ENCODE measurements at regions not wholly inside any gene's neighbourhood (a gene's known extent, or its start where the extent isn't known, plus 50 kb on each side); places are given as distances from the start of the nearest gene placed in this dataset.

DNA sequence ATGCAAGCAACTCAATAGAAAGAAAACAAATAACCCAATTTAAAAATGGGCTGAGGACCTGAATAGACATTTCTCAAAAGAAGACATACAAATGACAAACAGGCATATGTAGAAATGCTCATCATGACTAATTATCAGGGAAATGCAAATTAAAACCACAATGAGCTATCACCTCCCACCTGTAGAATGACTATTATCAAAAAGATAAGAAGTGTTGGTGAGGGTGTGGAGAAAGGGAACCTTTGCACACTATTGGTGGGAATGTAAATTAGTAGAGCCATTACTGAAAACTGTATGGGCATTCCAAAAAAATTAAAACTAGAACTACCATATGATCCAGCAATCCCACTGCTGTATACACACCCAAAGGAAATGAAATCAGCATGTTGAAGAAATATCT lies 212.2 kb downstream of the SUCLA2 start:
- TF ChIP-seq, protein P1, sequence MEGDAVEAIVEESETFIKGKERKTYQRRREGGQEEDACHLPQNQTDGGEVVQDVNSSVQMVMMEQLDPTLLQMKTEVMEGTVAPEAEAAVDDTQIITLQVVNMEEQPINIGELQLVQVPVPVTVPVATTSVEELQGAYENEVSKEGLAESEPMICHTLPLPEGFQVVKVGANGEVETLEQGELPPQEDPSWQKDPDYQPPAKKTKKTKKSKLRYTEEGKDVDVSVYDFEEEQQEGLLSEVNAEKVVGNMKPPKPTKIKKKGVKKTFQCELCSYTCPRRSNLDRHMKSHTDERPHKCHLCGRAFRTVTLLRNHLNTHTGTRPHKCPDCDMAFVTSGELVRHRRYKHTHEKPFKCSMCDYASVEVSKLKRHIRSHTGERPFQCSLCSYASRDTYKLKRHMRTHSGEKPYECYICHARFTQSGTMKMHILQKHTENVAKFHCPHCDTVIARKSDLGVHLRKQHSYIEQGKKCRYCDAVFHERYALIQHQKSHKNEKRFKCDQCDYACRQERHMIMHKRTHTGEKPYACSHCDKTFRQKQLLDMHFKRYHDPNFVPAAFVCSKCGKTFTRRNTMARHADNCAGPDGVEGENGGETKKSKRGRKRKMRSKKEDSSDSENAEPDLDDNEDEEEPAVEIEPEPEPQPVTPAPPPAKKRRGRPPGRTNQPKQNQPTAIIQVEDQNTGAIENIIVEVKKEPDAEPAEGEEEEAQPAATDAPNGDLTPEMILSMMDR (IDR thresholded peaks at IDR 0.05; ENCODE audit: insufficient read depth, low read depth, low read length, missing control alignments): no peak
- no peak overlapping the region for H3K4me3 ChIP-seq (ENCODE audit: low read length)
- no peak for DNase-seq (ENCODE audit: low read depth)

DNA sequence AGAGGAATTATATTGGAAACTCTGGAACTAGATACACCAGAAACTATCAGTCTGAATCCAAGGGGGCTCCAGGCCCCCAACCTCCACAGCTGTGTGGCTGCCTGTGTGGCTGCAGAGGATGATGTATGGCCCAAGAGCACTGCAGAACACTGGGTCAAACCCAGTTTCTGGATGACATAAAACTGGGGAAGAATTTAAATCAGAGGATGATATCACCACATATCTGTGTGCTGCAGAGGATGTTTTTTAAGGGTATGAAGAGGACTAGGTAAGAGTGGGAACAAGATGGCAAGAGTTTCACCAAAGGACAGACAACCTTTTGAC lies 226.4 kb downstream of the SUCLA2 start:
- TF ChIP-seq, protein P1 (IDR thresholded peaks at IDR 0.05; ENCODE audit: insufficient read depth, low read depth, low read length, missing control alignments): no peak
- no peak overlapping the region for H3K4me3 ChIP-seq (ENCODE audit: low read length)
- DNase-seq (ENCODE audit: low read depth): no peak

DNA sequence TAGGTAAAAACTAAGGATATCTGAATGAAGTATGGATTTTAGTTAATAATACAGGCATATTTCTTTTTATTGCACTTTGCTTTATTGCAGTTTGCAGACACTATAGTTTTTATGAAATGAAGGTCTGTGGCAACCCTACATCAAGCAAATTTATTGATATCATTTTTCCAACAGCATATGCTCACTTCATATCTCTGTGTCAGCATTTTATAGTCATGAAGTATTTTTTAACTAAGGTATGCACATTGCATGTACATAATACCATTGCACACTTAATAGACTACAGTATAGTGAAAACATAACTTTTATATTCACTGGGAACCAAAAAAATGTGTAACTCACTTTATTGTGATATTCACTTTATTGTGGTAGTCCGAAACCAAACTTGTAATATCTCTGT lies 236.3 kb downstream of the SUCLA2 start:
- no peak overlapping the region for H3K4me3 ChIP-seq (ENCODE audit: low read length)
- TF ChIP-seq, protein P1 (IDR thresholded peaks at IDR 0.05; ENCODE audit: insufficient read depth, low read depth, low read length, missing control alignments): no peak
- no peak for DNase-seq (ENCODE audit: low read depth)

DNA sequence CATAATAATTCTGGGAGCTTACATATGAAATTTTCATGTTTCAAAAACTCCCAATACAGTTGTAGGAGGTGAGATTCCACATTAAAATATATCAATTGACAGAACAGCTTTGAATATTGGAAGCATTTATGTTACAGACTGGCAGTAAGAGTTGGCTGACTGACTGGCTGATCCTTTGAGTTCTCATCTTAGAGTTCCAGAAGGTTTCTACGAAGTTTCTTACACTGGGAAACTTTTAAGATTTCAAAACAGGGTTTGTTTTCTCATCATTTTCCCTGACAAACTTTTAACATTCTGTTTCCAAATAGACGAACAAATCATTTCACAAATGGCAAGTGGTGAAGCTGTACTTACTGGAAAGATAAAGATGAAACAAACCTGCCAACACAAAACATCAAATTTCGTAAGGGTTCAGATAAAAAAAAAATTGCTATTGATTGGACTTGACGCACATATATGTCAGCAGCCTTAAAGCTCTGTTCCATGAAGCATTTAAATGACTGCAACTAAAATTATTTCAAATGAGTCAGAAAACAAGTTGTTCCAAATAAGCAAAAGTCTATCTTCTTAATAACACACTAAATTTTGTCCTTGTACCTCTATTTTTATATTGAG lies 243.5 kb downstream of the SUCLA2 start:
- TF ChIP-seq, protein P1 (IDR thresholded peaks at IDR 0.05; ENCODE audit: insufficient read depth, low read depth, low read length, missing control alignments): no peak
- no peak overlapping the region for H3K4me3 ChIP-seq (ENCODE audit: low read length)
- no peak for DNase-seq (ENCODE audit: low read depth)

DNA sequence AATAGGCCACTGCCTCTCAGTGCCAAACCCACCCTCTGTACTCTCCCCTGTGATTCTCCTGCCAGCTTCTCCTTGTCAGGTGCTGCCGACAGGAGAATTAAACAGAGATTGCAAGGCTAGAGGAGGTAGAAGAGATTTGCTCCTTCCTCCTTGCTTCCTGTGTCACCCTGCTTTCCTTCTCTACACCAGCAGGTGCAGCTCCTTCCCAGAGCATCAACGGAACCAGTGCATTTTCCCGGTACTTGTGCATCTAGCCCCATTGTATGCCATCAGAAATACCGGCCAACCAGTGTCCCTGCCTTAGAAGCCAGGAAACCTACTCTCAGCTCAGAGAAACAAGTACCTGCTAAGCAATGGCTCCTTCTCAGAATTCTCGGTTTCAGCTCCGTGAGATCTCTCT lies 253.2 kb downstream of the SUCLA2 start:
- no peak overlapping the region for H3K4me3 ChIP-seq (ENCODE audit: low read length)
- TF ChIP-seq, protein P1 (IDR thresholded peaks at IDR 0.05; ENCODE audit: insufficient read depth, low read depth, low read length, missing control alignments): no peak
- DNase-seq (ENCODE audit: low read depth): no peak

GRCh38 chr13:47726394-47726793 lies 274.7 kb downstream of the SUCLA2 start:
- DNase-seq (ENCODE audit: low read depth): no peak
- no peak overlapping the region for H3K4me3 ChIP-seq (ENCODE audit: low read length)
- TF ChIP-seq, protein P1 (IDR thresholded peaks at IDR 0.05; ENCODE audit: insufficient read depth, low read depth, low read length, missing control alignments): no peak

- H3K4me3 ChIP-seq (ENCODE audit: low read length): no peak overlapping the region
- TF ChIP-seq, protein P1 (IDR thresholded peaks at IDR 0.05; ENCODE audit: insufficient read depth, low read depth, low read length, missing control alignments): no peak
- no peak for DNase-seq (ENCODE audit: low read depth)
Observed at GRCh38 chr13:47723898-47724297, 277.2 kb downstream of the SUCLA2 start.
